Smooth muscle cell (in vitro differentiated cells): ENCODE measurements at regions not wholly inside any gene's neighbourhood (a gene's known extent, or its start where the extent isn't known, plus 50 kb on each side); places are given as distances from the start of the nearest gene placed in this dataset.

ENCODE experiments used
- DNase-seq: peaks from one replicate; lab custom pipeline; 2025; ENCODE audit not compliant: unreplicated experiment; lab: John Stamatoyannopoulos, UW
- H2AFZ ChIP-seq: fragments of 200-600 bp; sonication (generic); 2 replicates; pipeline ENCODE4 v1.6.0; 2016; ENCODE audit warnings: antibody characterized with exemption, low read depth, mild to moderate bottlenecking
- H3F3A ChIP-seq: fragments of 200-600 bp; sonication (generic); 2 replicates; pipeline ENCODE4 v1.6.0; 2017; ENCODE audit warnings: antibody characterized with exemption, low read depth
- H3K27ac ChIP-seq: fragments of 200-600 bp; sonication (generic); 2 replicates; pipeline ENCODE4 v1.5.1; 2016; ENCODE audit warnings: low read depth, mild to moderate bottlenecking
- H3K27me3 ChIP-seq: fragments of 200-600 bp; sonication (generic); 2 replicates; pipeline ENCODE4 v1.6.1; 2016; ENCODE audit warnings: low read depth, mild to moderate bottlenecking
- H3K36me3 ChIP-seq: fragments of 200-600 bp; sonication (generic); 2 replicates; pipeline ENCODE4 v1.5.1; 2016; ENCODE audit warnings: low read depth
- H3K4me1 ChIP-seq: fragments of 200-600 bp; sonication (generic); 2 replicates; pipeline ENCODE4 v1.5.1; 2016; ENCODE audit warnings: low read depth
- H3K4me2 ChIP-seq: fragments of 200-600 bp; sonication (generic); 2 replicates; pipeline ENCODE4 v1.6.0; 2016; ENCODE audit warnings: mild to moderate bottlenecking
- H3K4me3 ChIP-seq: fragments of 200-600 bp; sonication (generic); 2 replicates; pipeline ENCODE4 v1.5.1; 2016; ENCODE audit warnings: mild to moderate bottlenecking
- H3K79me2 ChIP-seq: fragments of 200-600 bp; sonication (generic); 2 replicates; pipeline ENCODE4 v1.6.0; 2016; ENCODE audit warnings: low read depth, mild to moderate bottlenecking
- H3K9ac ChIP-seq: fragments of 200-600 bp; sonication (generic); 2 replicates; pipeline ENCODE4 v1.6.0; 2016; ENCODE audit warnings: low read depth
- H3K9me3 ChIP-seq: fragments of 200-600 bp; sonication (generic); replicated peaks from 2 replicates; pipeline ENCODE4 v1.5.1; 2016; ENCODE audit warnings: low read depth
- H4K20me1 ChIP-seq: fragments of 200-600 bp; sonication (generic); 2 replicates; pipeline ENCODE4 v1.6.0; 2016; ENCODE audit warnings: low read depth
- WGBS: methylation state at CpG from one replicate; pipeline ENCODE4 v1.1.7; 2016; ENCODE audit warnings: low lambda C conversion rate; 5-methylcytosine and 5-hydroxymethylcytosine counted together
- TF ChIP-seq, protein P1 (sequence below): fragments of 200-600 bp; sonication (generic); IDR thresholded peaks from 2 replicates; pipeline ENCODE4 v1.5.1; 2017; ENCODE audit warnings: borderline replicate concordance, mild to moderate bottlenecking, antibody characterized with exemption; ENCODE audit not compliant: insufficient read depth, poor library complexity, severe bottlenecking

DNA sequence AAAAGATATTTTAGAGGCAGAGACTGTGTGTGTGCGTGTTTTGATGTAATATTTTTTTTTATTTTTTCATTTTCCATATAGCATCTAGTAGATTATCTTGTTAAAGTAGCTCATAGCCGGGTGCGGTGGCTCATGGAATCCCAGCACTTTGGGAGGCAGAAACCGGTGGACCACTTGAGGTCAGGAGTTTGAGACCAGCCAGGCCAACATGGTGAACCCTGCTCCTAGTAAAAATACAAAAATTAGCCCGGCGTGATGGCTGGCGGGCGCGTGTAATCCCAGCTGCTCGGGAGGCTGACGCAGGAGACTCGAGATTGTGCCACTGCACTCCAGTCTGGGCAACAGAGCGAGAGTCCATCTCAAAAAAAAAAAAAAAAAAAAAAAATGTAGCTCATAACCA, 1481.2 kb upstream of the CADM2 start:
- Histone ChIP-seq H2AFZ (no peak overlapping the region), H3K9me3 (no peaks in the 10 kb centered on the region), H3F3A (no peaks in the 10 kb centered on the region), H4K20me1 (no peaks in the 10 kb centered on the region), H3K27me3 (no peaks in the 10 kb centered on the region), H3K4me3 (no peak overlapping the region), H3K4me1 (no peaks in the 10 kb centered on the region), H3K9ac (no peak overlapping the region), H3K36me3 (no peaks in the 10 kb centered on the region), H3K4me2 (no peak overlapping the region), H3K79me2 (no peaks in the 10 kb centered on the region), H3K27ac (no peak overlapping the region)
- 96% methylated on average over 13 of the region's 13 CpGs for WGBS
- no peak for DNase-seq
- TF ChIP-seq, protein P1, sequence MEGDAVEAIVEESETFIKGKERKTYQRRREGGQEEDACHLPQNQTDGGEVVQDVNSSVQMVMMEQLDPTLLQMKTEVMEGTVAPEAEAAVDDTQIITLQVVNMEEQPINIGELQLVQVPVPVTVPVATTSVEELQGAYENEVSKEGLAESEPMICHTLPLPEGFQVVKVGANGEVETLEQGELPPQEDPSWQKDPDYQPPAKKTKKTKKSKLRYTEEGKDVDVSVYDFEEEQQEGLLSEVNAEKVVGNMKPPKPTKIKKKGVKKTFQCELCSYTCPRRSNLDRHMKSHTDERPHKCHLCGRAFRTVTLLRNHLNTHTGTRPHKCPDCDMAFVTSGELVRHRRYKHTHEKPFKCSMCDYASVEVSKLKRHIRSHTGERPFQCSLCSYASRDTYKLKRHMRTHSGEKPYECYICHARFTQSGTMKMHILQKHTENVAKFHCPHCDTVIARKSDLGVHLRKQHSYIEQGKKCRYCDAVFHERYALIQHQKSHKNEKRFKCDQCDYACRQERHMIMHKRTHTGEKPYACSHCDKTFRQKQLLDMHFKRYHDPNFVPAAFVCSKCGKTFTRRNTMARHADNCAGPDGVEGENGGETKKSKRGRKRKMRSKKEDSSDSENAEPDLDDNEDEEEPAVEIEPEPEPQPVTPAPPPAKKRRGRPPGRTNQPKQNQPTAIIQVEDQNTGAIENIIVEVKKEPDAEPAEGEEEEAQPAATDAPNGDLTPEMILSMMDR = no peak

DNA sequence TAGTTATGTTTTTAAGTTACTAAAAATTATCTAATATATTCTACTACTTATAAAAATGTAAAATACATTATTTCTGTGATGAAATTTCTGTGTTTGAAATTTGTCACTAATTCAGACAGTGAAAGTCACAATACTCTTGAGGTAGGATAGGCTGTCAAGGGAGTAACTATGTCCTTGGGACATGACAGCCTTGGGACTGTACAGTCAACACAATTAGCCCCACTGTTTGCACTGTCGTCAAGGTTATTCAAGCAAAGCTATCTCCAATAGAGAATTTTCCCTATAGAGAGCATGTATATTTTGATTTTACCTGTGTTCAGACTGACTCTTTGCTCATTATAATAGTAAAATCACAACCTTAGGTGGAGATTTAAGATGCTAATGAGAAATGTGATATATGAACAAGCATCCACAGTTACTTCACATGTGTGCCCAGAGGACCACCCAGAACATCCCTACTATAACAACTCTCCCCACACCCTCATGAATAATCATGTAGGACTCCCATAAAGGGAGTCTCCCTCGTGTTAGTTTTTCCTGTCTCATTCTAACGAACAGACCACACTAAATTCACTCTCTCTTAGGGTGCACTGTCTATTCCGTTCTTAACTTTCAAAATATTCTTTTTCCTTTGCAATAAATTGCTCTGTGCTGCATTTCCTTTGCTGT, 1476.3 kb upstream of the CADM2 start:
- H2AFZ ChIP-seq = no peak overlapping the region
- no peak overlapping the region for H3K4me2 ChIP-seq
- DNase-seq = no peak
- H3K27ac ChIP-seq = no peak overlapping the region
- TF ChIP-seq, protein P1 = no peak
- 90% methylated on average over 4 of the region's 4 CpGs for WGBS
- no peaks in the 10 kb centered on the region for H3K27me3 ChIP-seq
- no peaks in the 10 kb centered on the region for H3K79me2 ChIP-seq
- H3K4me3 ChIP-seq = no peak overlapping the region
- H3K9ac ChIP-seq = no peak overlapping the region
- no peaks in the 10 kb centered on the region for H3F3A ChIP-seq
- H4K20me1 ChIP-seq = no peaks in the 10 kb centered on the region
- no peaks in the 10 kb centered on the region for H3K4me1 ChIP-seq
- H3K9me3 ChIP-seq = no peaks in the 10 kb centered on the region
- H3K36me3 ChIP-seq = no peaks in the 10 kb centered on the region

DNA sequence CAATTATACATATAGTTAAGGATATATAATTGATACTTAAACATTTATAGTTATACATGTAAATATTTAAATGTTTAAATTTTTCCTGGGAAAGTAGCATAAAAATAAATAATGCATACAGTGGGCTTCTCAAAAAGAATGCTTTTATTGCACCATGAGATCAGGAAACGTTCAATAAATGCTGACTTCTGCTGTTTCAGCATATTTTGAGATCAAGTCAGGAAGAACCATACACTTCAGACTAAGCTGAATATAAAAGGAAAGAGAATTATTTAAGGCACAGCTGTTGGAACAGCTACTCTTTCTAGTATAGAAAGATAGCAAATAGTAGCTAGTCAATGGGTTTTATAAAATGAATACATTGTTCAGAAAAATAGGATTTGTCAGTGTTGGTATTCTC, 1462.3 kb upstream of the CADM2 start:
- H4K20me1 ChIP-seq = no peaks in the 10 kb centered on the region
- 77% methylated on average over 1 of the region's 1 CpG for WGBS
- H3K4me3 ChIP-seq = no peak overlapping the region
- H2AFZ ChIP-seq = no peak overlapping the region
- no peak overlapping the region for H3K4me2 ChIP-seq
- H3K79me2 ChIP-seq = no peaks in the 10 kb centered on the region
- no peaks in the 10 kb centered on the region for H3K9me3 ChIP-seq
- no peak for DNase-seq
- no peaks in the 10 kb centered on the region for H3K27me3 ChIP-seq
- H3K36me3 ChIP-seq = no peaks in the 10 kb centered on the region
- TF ChIP-seq, protein P1 = no peak
- no peaks in the 10 kb centered on the region for H3K4me1 ChIP-seq
- no peak overlapping the region for H3K9ac ChIP-seq
- no peak overlapping the region for H3K27ac ChIP-seq
- no peaks in the 10 kb centered on the region for H3F3A ChIP-seq

DNA sequence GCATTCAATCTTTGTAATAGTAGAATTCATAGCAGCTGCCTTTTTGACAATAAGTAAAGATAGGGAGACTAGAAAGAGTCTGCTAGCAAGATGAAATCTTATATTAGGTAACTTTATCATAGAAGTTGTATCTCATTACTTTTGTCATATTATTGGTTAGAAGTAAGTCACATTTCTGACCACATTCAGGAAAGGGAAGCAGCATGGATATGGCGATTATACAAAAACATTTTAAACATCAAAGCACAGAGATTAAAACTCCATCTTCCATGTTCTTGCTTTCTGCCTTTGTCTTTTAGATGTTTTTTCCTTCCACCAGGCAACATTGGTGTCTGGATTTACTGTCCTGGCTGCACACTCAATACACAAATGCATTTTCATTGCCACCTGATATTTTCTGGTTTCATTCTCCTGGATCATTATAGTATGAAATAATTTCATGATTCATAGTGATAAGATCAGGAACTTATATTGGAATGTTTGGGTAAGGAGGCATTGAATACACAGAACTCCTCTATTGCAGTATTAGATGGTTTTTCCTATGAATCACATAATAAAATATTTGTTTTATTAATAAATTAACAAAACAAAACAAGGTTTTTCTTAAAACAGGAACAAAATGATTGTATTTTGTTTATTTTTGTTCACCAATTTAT, 1460.3 kb upstream of the CADM2 start:
- no peaks in the 10 kb centered on the region for H3K27me3 ChIP-seq
- H3K79me2 ChIP-seq = no peaks in the 10 kb centered on the region
- H3K9ac ChIP-seq = no peak overlapping the region
- TF ChIP-seq, protein P1 = no peak
- H3K27ac ChIP-seq = no peak overlapping the region
- H3F3A ChIP-seq = no peaks in the 10 kb centered on the region
- no peak overlapping the region for H3K4me3 ChIP-seq
- H3K9me3 ChIP-seq = no peaks in the 10 kb centered on the region
- H3K36me3 ChIP-seq = no peaks in the 10 kb centered on the region
- WGBS = 93% methylated on average over 1 of the region's 1 CpG
- no peaks in the 10 kb centered on the region for H3K4me1 ChIP-seq
- DNase-seq = no peak
- no peaks in the 10 kb centered on the region for H4K20me1 ChIP-seq
- H3K4me2 ChIP-seq = no peak overlapping the region
- no peak overlapping the region for H2AFZ ChIP-seq
